ENCODE measurements at regions not wholly inside any gene's neighbourhood (a gene's known extent, or its start where the extent isn't known, plus 50 kb on each side); places are given as distances from the start of the nearest gene placed in this dataset.

GRCh38 chr10:89915968-89916367, 214.6 kb downstream of the KIF20B start:
- H3K4me1 ChIP-seq (ENCODE audit: control insufficient read depth, extremely low read depth, insufficient read depth, low read length): peaks cover 40% of the 10 kb centered on the region
- H3K9me3 ChIP-seq (ENCODE audit: control insufficient read depth, low read depth, low read length): no peaks in the 10 kb centered on the region
- H3K4me3 ChIP-seq (ENCODE audit: control insufficient read depth in 2 of 3, extremely low read depth in 1 of 3, insufficient read depth in 2 of 3, low read depth in 1 of 3, low read length in 3 of 3): no peak overlapping the region
- H3K9me1 ChIP-seq (ENCODE audit: control insufficient read depth, extremely low read depth, insufficient read depth, low read length): no peaks in the 10 kb centered on the region
- no peaks in the 10 kb centered on the region for H3K79me2 ChIP-seq (ENCODE audit: control insufficient read depth, insufficient read depth, low read length)
- no peak overlapping the region for H3K27ac ChIP-seq (ENCODE audit: control insufficient read depth, insufficient read depth, low read length)
- no peak for TF ChIP-seq EZH2 (IDR thresholded peaks at IDR 0.05; ENCODE audit: low read length)
- TF ChIP-seq CTCF (optimal IDR thresholded peaks at IDR 0.05 in 1 of 3, IDR thresholded peaks at IDR 0.05 in 1 of 3, conservative IDR thresholded peaks at IDR 0.05 in 1 of 3; ENCODE audit: extremely low read depth in 1 of 3, insufficient read depth in 2 of 3, low read length in 3 of 3): no peak
- no peak overlapping the region for H3K9ac ChIP-seq (ENCODE audit: control insufficient read depth, extremely low read depth, insufficient read depth, low read length)
- H4K20me1 ChIP-seq (ENCODE audit: control insufficient read depth, extremely low read depth, insufficient read depth, low read length): no peaks in the 10 kb centered on the region
- H3K27me3 ChIP-seq (ENCODE audit: control insufficient read depth, extremely low read depth, insufficient read depth, low read length): no peaks in the 10 kb centered on the region
- dilution Hi-C loops (cut with MboI; ENCODE audit: extremely low pct_ligation_motif_present, low sequenced_read_pairs): no loop called here
- FAIRE-seq (peak; percentile 36), DNase-seq (ENCODE audit: low read depth, low spot score) (no peak)
- H3K4me2 ChIP-seq (ENCODE audit: control insufficient read depth, extremely low read depth, insufficient read depth, low read depth, low read length): peak overlapping the region; percentile 42
- no peaks in the 10 kb centered on the region for H3K36me3 ChIP-seq (ENCODE audit: control insufficient read depth in 2 of 2, extremely low read depth in 1 of 2, insufficient read depth in 2 of 2, low read length in 2 of 2)
- no peak overlapping the region for H2AFZ ChIP-seq (ENCODE audit: control insufficient read depth, low read length)

DNA sequence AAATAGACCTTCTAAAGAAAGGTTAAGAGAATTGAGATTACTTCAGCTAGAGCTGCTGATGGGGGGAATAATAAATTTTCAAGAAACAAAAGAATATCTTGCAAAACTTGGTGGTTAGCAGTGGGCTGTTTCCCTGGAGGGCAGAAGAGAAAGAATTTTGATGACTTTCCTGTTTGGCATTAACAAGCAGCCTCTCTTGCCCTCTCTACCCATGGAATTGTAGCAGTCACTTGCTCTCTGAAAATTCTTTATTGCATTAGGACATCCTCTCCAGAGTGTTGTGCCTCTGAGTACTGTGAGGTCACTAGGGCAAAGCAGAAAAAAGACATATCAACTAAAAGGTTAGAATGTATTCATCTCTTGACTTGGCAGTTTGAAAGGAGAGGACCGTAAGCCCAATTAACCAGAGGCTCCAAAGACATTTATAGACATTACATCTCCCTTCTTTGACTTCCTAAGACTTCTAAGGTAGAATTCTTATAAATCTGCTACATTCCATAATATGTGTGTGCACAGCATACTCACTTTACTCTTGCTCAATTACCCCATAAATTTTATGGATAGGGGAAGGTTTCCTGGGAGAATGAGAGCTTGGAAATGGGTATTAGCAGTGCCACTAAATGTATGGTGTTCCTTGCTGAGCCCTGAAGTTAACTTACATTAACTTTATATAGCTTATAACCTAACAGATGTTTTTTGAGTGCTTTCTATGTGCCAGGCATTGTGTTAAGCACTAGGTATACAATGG, 215.3 kb downstream of the KIF20B start:
- no peak for DNase-seq (ENCODE audit: low read depth, low spot score)
- FAIRE-seq: peak; percentile 66
- peaks cover 46% of the 10 kb centered on the region for H3K4me1 ChIP-seq (ENCODE audit: control insufficient read depth, extremely low read depth, insufficient read depth, low read length)

More for the DNA sequence above, 215.3 kb downstream of the KIF20B start:
- Histone ChIP-seq H3K4me3 (ENCODE audit: control insufficient read depth in 2 of 3, extremely low read depth in 1 of 3, insufficient read depth in 2 of 3, low read depth in 1 of 3, low read length in 3 of 3) (no peak overlapping the region), H3K9me3 (ENCODE audit: control insufficient read depth, low read depth, low read length) (no peaks in the 10 kb centered on the region), H3K4me2 (ENCODE audit: control insufficient read depth, extremely low read depth, insufficient read depth, low read depth, low read length) (peak overlapping the region; percentile 42), H3K9ac (ENCODE audit: control insufficient read depth, extremely low read depth, insufficient read depth, low read length) (no peak overlapping the region), H3K27me3 (ENCODE audit: control insufficient read depth, extremely low read depth, insufficient read depth, low read length) (no peaks in the 10 kb centered on the region), H3K9me1 (ENCODE audit: control insufficient read depth, extremely low read depth, insufficient read depth, low read length) (no peaks in the 10 kb centered on the region), H3K36me3 (ENCODE audit: control insufficient read depth in 2 of 2, extremely low read depth in 1 of 2, insufficient read depth in 2 of 2, low read length in 2 of 2) (no peaks in the 10 kb centered on the region), H4K20me1 (ENCODE audit: control insufficient read depth, extremely low read depth, insufficient read depth, low read length) (no peaks in the 10 kb centered on the region), H2AFZ (ENCODE audit: control insufficient read depth, low read length) (peak overlapping the region; percentile 33), H3K27ac (ENCODE audit: control insufficient read depth, insufficient read depth, low read length) (no peak overlapping the region), H3K79me2 (ENCODE audit: control insufficient read depth, insufficient read depth, low read length) (no peaks in the 10 kb centered on the region)
- no peak for TF ChIP-seq CTCF (optimal IDR thresholded peaks at IDR 0.05 in 1 of 3, IDR thresholded peaks at IDR 0.05 in 1 of 3, conservative IDR thresholded peaks at IDR 0.05 in 1 of 3; ENCODE audit: extremely low read depth in 1 of 3, insufficient read depth in 2 of 3, low read length in 3 of 3)
- no peak for TF ChIP-seq EZH2 (IDR thresholded peaks at IDR 0.05; ENCODE audit: low read length)
- dilution Hi-C loops (cut with MboI; ENCODE audit: extremely low pct_ligation_motif_present, low sequenced_read_pairs): no loop called here
